ENCODE measurements at regions not wholly inside any gene's neighbourhood (a gene's known extent, or its start where the extent isn't known, plus 50 kb on each side); places are given as distances from the start of the nearest gene placed in this dataset.

DNA sequence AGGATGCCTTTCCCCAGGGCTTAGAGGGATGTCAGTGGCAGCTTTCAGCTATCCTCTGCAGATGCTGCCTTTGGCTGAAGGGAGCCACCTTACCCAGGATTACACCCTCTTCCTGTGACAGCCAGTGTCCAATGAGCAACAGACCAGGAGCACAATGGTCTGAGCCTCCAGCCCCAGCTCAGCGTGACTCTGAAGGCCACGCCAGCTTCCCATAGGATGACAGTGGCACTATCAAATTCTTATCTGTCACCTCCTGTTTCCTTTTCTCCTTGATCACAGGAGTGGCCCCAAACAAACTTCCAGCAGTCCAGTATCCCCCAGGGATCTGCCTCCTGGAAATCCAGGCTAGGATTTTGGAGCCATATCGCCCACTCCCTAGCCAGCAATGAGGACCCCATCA lies 226.9 kb downstream of the SETD4 start:
- no peak for DNase-seq (ENCODE audit: low read depth)
- H3K4me3 ChIP-seq (ENCODE audit: low read depth, low read length) = no peak overlapping the region
- TF ChIP-seq, protein P1, sequence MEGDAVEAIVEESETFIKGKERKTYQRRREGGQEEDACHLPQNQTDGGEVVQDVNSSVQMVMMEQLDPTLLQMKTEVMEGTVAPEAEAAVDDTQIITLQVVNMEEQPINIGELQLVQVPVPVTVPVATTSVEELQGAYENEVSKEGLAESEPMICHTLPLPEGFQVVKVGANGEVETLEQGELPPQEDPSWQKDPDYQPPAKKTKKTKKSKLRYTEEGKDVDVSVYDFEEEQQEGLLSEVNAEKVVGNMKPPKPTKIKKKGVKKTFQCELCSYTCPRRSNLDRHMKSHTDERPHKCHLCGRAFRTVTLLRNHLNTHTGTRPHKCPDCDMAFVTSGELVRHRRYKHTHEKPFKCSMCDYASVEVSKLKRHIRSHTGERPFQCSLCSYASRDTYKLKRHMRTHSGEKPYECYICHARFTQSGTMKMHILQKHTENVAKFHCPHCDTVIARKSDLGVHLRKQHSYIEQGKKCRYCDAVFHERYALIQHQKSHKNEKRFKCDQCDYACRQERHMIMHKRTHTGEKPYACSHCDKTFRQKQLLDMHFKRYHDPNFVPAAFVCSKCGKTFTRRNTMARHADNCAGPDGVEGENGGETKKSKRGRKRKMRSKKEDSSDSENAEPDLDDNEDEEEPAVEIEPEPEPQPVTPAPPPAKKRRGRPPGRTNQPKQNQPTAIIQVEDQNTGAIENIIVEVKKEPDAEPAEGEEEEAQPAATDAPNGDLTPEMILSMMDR (IDR thresholded peaks at IDR 0.05; ENCODE audit: control insufficient read depth, extremely low read depth, insufficient read depth) = no peak

DNA sequence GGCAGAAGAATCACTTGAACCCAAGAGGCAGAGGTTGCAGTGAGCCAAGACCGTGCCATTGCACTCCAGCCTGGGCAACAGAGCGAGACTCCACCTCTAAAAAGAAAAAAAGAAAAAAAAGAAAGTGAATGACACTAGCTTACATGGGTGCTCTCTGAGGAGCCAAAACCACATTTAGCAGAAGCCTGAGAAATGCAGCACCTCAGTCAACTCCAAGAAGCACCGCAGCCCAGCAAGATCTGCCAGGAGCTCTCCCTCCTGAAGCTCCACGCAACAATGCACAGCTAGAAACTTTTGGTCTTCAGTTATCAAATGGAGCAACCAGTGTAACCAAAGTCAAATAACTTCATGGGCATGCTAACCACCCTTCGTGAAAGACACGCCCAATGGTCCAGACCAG lies 229.1 kb downstream of the SETD4 start:
- TF ChIP-seq, protein P1 (IDR thresholded peaks at IDR 0.05; ENCODE audit: control insufficient read depth, extremely low read depth, insufficient read depth) = no peak
- H3K4me3 ChIP-seq (ENCODE audit: low read depth, low read length) = no peak overlapping the region
- no peak for DNase-seq (ENCODE audit: low read depth)

DNA sequence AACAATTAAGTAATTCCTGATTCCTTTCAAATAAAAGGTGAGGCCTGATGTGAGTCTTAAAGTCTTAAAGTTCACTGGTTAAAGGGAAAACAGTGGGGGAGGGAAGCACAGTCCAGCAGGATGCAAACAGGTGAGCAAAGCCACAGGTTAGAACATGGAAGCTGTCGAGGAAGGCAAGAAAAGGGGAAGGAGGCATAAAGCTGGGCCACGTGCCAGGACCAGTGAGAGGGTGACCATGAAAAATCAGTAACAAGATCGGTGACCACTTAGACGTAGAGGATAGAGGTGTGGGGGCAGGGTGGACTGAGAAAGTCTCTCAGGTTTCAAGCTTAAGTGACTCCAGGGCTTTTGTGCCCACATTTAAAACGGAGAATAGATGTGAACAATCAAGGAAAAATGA lies 231.3 kb downstream of the SETD4 start:
- TF ChIP-seq, protein P1 (IDR thresholded peaks at IDR 0.05; ENCODE audit: control insufficient read depth, extremely low read depth, insufficient read depth) = no peak
- H3K4me3 ChIP-seq (ENCODE audit: low read depth, low read length) = no peak overlapping the region
- DNase-seq (ENCODE audit: low read depth) = no peak

DNA sequence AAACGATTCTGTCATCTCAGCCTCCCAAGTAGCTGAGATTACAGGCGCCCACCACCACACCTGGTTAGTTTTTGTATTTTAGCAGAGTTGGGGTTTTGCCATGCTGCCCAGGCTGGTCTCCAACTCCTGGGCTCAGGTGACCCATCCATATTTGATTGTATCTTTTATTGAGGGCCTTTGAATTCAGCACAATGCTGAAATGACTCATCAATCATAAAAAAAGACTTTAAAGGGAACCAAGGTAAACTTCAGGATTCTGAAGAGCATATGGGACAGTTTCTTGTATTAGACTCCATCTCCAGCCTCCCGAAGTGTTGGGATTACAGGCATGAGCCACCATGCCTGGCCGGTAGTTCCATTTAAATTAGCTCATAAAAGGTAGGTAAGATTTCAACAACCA lies 232.2 kb downstream of the SETD4 start:
- DNase-seq (ENCODE audit: low read depth) = no peak
- no peak overlapping the region for H3K4me3 ChIP-seq (ENCODE audit: low read depth, low read length)
- TF ChIP-seq, protein P1 (IDR thresholded peaks at IDR 0.05; ENCODE audit: control insufficient read depth, extremely low read depth, insufficient read depth) = no peak

DNA sequence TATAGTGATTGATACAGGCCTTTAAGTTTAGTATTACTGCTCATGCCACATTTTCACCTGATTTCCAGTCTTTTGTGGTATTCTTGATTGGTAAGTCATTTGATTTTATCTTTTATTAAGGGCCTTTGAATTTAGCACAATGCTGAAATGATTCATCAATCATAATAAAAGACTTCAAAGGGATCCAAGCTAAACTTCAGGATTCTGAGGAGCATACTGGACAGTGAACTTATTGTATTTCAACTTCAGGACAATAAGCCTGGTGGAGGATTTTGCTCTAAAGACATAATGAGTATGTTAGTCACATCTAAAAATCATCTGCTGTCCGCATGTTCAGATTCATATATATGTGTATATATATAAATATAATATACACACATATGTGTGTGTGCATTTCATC lies 233.3 kb downstream of the SETD4 start:
- no peak for DNase-seq (ENCODE audit: low read depth)
- TF ChIP-seq, protein P1 (IDR thresholded peaks at IDR 0.05; ENCODE audit: control insufficient read depth, extremely low read depth, insufficient read depth) = no peak
- no peak overlapping the region for H3K4me3 ChIP-seq (ENCODE audit: low read depth, low read length)

DNA sequence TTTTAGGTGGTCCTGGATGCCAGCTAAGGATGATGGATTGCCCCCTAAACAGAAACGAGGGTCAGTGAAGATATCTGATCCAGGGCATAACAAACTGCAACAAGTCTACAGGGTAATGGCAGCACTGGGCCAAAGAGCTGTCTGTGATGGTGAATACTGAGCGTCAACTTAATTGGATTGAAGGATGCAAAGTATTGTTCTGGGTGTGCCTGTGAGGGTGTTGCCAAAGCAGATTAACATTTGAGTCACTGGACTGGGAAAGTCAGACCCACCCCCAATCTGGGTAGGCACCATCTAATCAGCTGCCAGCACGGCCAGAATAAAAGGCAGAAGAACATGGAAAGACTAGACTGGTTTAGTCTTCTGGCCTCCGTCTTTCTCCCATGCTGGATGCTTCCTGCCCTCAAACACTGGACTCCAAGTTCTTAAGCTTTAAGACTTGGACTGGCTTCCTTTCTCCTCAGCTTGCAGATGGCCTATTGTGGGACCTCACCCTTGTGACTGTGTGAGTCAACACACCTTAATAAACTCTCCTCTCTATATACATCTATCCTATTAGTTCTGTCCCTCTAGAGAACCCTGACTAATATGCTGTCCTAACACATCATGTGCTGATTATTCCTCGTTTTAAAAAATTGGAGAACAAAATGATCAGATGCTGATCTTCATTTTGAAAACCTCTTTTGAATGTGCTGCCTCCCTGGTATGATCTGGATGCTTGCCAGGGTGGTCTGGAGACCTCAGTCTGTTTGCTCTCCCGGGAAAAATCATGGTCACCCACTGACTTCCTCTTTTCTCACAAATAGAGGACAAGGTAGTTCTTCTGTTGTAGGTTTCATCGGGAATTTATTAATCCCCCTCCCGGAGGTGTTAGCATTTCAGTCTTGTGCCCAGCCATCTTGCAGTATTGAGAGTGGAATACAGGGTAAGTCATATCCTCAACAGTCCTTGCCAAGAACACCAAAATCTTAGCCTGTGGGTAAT lies 234.7 kb downstream of the SETD4 start:
- TF ChIP-seq, protein P1 (IDR thresholded peaks at IDR 0.05; ENCODE audit: control insufficient read depth, extremely low read depth, insufficient read depth) = no peak
- H3K4me3 ChIP-seq (ENCODE audit: low read depth, low read length) = no peak overlapping the region
- no peak for DNase-seq (ENCODE audit: low read depth)
